Sigmoid colon (tissue), 4 donors: ENCODE measurements at regions not wholly inside any gene's neighbourhood (a gene's known extent, or its start where the extent isn't known, plus 50 kb on each side); places are given as distances from the start of the nearest gene placed in this dataset.

Experiments used
- CTCF ChIP-seq, 4 experiments: fragments of 450-650 bp in 3 of 4; fragments of 200-600 bp in 1 of 4; IDR thresholded peaks; one replicate each; pipeline ENCODE4 v1.5.1; 2016 to 2019; ENCODE audit warnings: antibody characterized with exemption in 4 of 4, mild to moderate bottlenecking in 3 of 4, moderate library complexity in 2 of 4
- EP300 ChIP-seq, 4 donors: sonication (generic); formaldehyde crosslinking; IDR thresholded peaks; one replicate each; pipeline ENCODE4 v1.6.1; 2017; ENCODE audit warnings: antibody characterized with exemption in 4 of 4
- POLR2A ChIP-seq, 2 donors: fragments of 450-650 bp; IDR thresholded peaks; one replicate each; pipeline ENCODE4 v1.6.1; 2016; ENCODE audit warnings: antibody characterized with exemption in 2 of 2, mild to moderate bottlenecking in 2 of 2, moderate library complexity in 2 of 2
- POLR2AphosphoS5 ChIP-seq, 4 donors: sonication (generic); formaldehyde crosslinking; IDR thresholded peaks; one replicate each; pipeline ENCODE4 v1.6.1; 2017; ENCODE audit warnings: antibody characterized with exemption in 4 of 4

DNA sequence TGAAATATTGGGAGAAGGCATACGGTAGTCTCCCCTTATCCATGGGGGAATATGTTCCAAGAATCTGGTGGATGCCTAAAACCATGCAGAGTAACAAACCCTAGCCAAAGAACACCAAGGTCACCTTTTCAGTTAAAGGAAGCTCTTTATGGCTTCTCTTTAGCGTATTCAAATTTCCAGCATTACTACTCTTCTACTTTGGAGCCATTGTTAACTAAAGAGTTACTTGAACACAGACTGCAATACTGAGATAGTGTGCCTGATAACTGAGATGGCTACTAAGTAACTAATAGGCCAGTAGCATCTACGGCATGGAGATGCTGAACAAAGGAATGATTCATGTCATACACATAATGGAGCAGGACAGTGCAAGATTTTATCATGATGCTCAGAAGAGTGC is 84.5 kb upstream of the SPEF2 start:
- TF ChIP-seq EP300 (IDR thresholded peaks at IDR 0.05) (no peak), CTCF (IDR thresholded peaks at IDR 0.05) (no peak), POLR2A (IDR thresholded peaks at IDR 0.05) (no peak), POLR2AphosphoS5 (IDR thresholded peaks at IDR 0.05) (no peak)
